ENCODE measurements at regions not wholly inside any gene's neighbourhood (a gene's known extent, or its start where the extent isn't known, plus 50 kb on each side); places are given as distances from the start of the nearest gene placed in this dataset.
"Not testable (repeated sequence)": the region's sequence is repeated elsewhere in the genome, so short reads cannot be mapped to it uniquely, and the experiment has no call there.

- no peak for DNase-seq
Measured at GRCh38 chr13:91241221-91241933, 106.1 kb upstream of the MIR17HG start.

GRCh38 chr13:91242652-91243051 lies 104.8 kb upstream of the MIR17HG start:
- no peak for DNase-seq

- peak; percentile 87 for DNase-seq
Measured at GRCh38 chr13:91245288-91245687, 102.2 kb upstream of the MIR17HG start.

- DNase-seq, result peak; percentile 66
Measured at GRCh38 chr13:91247768-91248167, 99.7 kb upstream of the MIR17HG start.

GRCh38 chr13:91248249-91248648 lies 99.2 kb upstream of the MIR17HG start:
- no peak for DNase-seq

- no peak for DNase-seq
Measured at GRCh38 chr13:91249370-91249769, 98.1 kb upstream of the MIR17HG start.

- no peak for DNase-seq
Measured at GRCh38 chr13:91249861-91250260, 97.6 kb upstream of the MIR17HG start.

- DNase-seq, result not testable (repeated sequence)
Measured at GRCh38 chr13:91251573-91251972, 95.9 kb upstream of the MIR17HG start.

GRCh38 chr13:91264484-91264883 lies 83.0 kb upstream of the MIR17HG start:
- DNase-seq, result no peak

- DNase-seq, result no peak
Measured at GRCh38 chr13:91269237-91269636, 78.2 kb upstream of the MIR17HG start.

GRCh38 chr13:91270031-91270430 lies 77.5 kb upstream of the MIR17HG start:
- peak; percentile 74 for DNase-seq

- no peak for DNase-seq
Measured at GRCh38 chr13:91272235-91272777, 75.2 kb upstream of the MIR17HG start.

- DNase-seq, result no peak
Measured at GRCh38 chr13:91273675-91274074, 73.8 kb upstream of the MIR17HG start.

GRCh38 chr13:91277013-91277676 lies 70.3 kb upstream of the MIR17HG start:
- peak; percentile 34 for DNase-seq

- no peak for DNase-seq
Measured at GRCh38 chr13:91278291-91278690, 69.2 kb upstream of the MIR17HG start.

- peak; percentile 92 for DNase-seq
Measured at GRCh38 chr13:91278888-91279287, 68.6 kb upstream of the MIR17HG start.

- peak; percentile 78 for DNase-seq
Measured at GRCh38 chr13:91280801-91281200, 66.7 kb upstream of the MIR17HG start.

- DNase-seq, result no peak
Measured at GRCh38 chr13:91284335-91284734, 63.2 kb upstream of the MIR17HG start.

- DNase-seq, result no peak
Measured at GRCh38 chr13:91286317-91286716, 61.2 kb upstream of the MIR17HG start.

GRCh38 chr13:91291078-91291477 lies 56.4 kb upstream of the MIR17HG start:
- peak; percentile 51 for DNase-seq

- DNase-seq, result no peak
Measured at GRCh38 chr13:91292630-91293221, 54.8 kb upstream of the MIR17HG start.

GRCh38 chr13:91295712-91296410 lies 51.6 kb upstream of the MIR17HG start:
- DNase-seq, result no peak

- DNase-seq, result no peak
Measured at GRCh38 chr13:91297503-91297902, 50.0 kb upstream of the MIR17HG start.

All from OCI-M1 (cell line).